ENCODE measurements at regions not wholly inside any gene's neighbourhood (a gene's known extent, or its start where the extent isn't known, plus 50 kb on each side); places are given as distances from the start of the nearest gene placed in this dataset.
"Not testable (repeated sequence)": the region's sequence is repeated elsewhere in the genome, so short reads cannot be mapped to it uniquely, and the experiment has no call there.

DNA sequence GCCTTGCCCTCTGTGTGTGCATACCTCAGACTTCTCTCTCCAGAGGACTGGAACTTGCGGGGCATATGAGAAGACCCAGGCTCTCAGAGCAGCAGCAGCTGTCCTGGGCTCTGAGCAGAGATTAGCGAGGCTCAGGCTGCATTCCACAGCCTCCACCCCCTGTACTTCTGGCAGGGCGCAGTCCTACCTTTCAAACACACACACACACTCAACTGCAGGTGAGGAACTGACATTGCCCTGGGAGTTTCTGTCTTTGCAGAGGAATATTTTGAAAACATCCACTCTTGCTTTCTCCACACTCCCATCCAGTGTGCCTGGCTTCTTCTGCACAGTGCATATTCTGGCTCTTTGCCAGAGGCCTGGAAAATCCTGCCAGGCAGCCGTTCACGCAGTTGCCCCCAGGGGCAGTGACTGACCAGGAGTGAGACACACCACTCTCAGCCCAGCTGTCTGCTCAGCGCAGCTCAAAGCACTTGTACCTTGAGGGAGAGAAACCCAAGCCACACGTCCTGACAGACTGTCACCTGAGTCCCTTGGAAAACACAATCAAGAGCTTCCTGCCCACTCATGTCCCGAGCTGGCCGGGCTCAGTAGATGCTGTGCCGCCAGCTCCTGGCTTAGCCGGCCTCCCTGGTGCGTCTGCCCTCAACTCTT lies 460.8 kb downstream of the RNF144A start:
- peak; percentile 38 to 46 for DNase-seq

DNA sequence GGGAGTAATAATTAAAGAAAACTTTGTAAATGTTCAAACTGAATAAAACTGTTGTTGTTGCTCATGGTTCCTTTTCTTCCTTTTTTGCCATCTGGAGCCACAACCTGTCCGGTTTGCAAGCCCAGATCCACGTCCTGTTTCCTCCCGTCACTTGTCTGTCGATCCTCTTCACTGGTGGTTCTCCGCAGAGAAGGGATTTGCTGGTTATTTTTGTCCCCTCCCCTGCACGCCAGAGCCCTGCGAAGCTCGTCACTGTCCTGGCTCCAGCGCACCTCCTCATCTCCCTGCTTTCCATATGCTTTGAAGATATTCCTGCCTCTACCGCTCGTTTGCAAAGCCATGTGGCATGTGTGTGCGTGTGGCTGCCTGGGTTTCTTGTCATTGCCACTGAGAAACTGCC lies 461.4 kb downstream of the RNF144A start:
- DNase-seq = no peak

DNA sequence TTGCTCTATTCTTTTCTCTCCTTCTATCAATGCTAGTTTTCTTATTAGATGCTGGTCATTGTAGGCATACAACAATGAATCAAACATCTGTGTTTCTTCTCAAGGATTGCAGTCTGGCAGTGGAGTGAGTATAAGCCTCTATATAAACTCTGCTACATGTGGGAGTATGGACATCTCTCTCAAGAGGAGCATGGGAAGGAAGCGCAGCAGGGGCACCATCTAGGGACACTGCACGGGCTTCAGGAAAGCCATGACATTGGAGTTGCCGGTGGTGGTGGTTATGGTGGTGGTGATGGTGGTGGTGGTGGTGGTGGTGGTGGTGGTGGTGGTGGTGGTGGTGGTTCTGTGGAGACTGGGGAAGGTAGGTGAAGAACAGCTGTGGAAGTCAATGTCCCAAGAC lies 462.6 kb downstream of the RNF144A start:
- no peak for DNase-seq

DNA sequence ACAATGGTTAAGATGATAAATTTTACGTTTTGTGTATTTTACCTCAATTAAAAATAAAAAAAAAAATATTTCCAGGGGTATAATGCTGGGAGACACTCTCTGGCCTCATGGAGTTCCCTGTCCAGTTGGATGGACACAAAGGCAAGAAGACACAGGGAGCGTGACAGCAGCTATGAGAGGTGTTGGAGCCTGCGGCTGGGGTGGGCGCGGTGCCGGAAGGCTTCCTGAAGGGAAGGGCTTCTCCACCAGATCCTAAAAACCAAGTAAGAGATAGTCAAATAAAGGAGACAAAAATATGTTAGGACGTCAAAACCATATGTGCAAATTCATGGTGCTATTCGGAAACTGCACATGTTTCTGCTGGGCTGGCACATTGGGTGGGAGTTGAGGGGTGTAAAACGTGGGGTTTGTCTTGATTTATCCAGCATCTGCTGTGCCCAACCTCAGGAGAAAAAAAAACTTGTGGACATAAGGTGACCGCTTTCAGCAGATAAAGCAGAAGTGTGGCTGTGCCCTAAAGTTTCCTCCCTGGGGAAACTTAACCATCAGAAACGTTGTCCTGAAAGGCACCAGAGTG lies 467.6 kb downstream of the RNF144A start:
- DNase-seq = no peak

DNA sequence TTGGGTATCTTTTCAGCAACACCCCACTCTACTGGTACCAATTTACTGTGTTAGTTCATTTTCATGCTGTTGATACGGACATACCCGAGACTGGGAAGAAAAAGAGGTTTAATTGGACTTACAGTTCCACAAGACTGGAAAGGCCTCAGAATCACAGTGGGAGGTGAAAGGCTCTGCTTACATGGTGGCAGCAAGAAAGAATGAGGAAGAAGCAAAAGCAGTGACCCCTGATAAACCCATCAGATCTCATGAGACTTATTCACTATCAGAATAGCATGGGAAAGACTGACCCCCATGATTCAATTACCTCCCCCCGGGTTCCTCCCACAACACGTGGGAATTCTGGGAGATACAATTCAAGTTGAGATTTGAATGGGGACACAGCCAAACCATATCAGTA lies 473.1 kb downstream of the RNF144A start:
- DNase-seq = not testable (repeated sequence)

DNA sequence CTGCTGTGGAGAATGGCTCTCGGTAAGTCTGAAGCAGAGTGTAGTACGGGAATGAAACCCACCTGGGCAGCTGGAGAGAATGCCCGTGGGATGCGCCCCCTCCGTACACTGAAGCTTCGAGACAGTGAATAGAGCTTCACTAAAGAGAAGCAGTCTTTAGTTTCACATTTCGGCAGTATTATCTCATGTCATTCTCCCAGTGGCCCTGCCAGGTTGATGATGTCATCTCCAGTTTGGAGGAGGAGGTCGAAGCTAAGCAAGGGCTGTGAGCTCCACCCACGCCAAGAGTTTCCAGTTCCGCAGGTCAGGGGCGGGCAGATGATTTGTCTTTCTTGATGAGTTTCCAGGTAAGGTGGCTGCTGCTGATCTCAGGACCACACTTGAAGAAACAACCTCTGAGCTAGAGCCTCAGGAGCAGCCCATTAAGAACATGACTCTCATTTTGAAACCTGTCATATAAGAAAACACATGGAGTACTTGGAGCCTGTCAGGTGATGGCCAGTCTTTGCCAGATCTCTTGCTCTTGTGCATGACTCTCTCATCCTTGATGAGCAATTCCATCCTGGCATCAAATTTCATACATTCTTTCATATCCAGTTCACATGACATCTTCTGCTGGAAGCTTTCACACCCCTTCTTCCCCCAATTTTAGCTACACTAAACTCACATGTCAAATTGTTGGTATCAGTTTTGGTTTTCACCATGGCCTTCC lies 475.0 kb downstream of the RNF144A start:
- DNase-seq = no peak

DNA sequence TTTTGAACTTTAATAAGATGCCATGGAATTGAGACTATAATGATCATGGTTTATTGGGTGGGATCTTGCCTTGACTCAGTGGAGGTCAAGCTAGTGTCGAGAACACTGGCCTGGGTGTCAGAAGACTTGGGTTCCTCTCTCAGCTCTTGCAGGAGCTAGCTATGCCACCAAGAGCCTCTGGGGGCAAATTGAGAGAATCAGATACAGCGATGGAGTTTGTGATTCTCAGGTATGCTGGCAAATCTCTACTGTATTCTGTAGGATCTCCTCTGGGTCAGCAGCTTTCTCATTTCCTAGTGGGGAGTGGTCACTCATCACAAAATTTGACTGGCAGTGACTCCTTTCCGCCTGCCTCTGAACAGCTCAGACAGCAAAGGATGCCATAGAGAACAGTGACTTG lies 477.0 kb downstream of the RNF144A start:
- DNase-seq = no peak

DNA sequence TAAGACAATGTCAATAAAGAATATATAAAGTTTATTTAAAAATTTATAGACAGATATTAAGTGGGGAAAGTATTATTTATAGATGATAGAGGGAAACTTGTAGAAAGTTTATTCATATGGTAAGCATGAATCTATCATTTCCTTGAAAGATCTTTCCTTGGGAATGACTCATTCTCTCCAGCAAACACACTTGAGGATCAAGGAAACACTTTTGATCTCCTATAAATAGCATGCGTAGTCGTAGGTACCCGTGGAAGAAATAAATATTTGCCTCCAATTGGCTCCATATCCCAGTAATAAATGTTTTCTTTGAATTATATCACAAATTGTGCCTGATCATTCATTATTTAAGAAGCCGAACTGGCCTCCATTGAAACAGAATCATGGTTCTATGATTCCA lies 483.4 kb downstream of the RNF144A start:
- DNase-seq = no peak

DNA sequence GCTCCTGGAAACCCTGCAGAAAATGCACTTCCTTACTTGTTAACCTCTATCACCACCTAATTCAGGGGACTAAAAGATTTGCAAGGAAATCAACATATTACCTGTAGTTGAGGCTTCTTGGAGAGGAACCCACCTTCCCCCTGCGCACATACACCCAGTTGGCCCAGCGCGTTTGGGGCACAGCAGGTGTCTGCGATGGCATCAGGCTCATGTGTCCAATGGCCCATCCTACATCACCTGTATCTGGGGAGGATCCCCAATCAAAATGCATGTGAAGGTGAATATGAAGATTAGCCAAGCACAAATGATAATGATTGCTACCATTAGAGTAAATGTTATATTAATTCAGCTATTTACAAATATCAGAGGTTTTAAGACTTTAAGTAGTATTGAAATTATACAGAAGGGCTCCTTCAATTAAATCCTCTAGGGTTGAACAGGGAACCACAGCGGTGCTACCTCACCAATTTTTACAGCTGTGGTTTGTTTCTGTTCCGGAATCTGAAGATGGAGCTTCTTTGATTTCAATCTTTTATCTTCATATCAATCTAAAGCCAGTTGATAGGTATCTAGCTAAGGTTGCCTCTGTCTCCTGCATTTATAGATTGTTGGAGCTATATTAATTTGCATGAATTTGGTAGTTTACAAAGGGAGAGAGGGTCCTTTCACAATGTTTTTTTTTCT lies 486.0 kb downstream of the RNF144A start:
- no peak for DNase-seq

DNA sequence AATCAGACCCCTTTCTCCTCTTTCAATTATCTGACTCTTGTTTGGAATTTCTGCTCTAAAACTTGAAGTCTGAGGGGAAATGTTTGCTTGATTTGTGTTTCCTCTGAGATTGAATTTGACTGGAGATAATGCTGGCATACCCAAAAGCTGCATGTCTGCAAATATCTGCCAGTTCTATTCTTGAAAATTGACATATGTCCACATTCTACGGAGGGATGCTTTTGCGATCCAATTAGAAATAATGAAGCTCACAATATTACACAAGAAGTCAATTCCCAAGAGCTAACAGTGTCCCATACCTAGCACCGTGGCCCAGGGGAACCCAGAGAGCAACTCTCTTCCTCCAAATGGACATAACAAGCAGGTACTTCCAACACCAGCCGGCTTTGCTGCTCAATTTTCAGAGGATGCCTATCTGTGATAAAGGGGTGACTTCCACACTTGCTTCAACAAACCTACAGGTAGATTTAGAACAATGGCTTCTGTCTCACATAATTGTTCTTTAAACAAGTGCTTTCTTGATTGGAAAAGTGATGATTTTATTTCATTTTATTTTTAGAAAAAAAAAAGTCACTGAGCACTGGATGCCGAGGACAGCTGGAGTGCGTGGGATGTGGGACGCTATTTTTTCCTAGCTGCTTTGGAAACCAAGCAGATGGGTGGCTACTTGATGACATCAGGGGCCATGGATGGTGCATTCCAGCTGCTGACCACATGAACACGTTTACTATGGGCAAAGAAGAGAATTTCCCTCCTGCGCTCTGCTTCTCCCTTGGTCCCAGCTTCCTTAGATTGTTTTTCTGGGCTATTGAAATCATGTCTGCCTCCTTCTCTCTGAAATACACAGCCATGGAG lies 488.9 kb downstream of the RNF144A start:
- no peak for DNase-seq

DNA sequence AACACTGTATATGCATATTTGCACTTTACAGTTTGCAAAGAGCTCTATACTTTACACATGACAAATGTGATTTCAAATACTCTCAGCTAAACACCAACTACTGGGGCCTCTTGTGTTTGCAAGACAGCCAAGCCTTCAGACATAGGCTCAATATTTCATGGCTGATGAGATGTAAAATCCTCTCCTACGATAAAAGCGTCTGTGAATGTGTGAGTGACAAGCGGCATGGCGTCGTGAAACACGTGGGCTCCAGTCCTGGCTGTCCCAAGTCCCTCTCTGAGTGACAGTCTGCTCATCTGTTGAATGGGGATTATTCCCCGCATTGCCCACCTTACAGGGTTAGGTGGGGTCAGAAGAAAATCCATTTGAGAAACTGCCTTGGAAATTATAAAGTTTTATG lies 489.8 kb downstream of the RNF144A start:
- DNase-seq = no peak

DNA sequence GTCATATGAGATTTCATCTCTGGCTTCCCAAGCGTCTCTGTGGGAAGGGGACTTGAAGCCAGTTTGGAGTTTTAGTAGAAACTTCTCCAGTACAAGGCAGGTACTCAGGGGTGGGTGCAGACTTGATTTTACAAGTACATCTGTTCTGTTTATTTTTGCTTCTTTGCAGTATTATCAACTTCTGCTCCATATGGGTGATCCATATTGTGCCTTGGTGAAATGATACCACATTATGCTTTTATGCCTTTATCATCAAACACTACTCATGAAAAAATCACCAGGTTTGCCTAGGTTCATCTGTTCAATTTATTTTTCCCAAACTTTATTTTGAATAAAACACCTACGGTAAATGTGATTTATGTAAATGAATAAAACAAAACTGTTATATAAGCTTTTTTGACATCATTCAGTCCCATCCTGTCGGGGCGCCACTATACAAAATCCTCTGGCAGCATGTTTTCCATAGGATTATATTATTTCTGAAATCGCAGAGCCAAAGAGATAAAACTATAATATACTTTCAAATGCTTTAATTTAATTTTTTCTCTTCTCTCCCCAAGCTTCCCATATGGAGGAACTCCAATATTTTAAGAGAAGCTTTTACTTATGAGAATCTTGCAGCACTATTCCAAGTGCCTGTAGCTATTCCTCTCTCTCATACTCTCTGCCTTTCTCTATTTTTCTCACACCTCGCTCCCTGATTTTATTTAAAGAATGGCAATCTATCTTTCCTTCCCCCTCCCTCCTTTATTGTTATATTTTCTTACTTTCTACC lies 490.9 kb downstream of the RNF144A start:
- DNase-seq = no peak

DNA sequence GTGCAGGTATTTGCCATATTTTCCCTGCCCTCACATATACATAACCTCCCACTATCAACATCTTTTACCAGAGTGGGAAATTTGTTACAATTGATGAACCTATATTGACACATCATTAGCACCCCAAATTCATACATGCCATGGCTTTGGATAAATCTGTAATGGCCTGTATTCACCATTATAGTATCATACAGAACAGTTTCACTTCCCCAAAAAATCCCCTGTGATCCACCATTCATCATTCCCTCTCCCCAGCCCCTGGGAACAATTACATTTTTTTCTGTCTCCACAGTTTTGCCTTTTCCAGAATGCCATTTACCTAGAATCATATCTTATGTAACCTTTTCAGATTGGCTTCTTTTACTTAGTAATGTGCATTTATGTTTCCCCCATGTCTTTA lies 494.5 kb downstream of the RNF144A start:
- no peak for DNase-seq

DNA sequence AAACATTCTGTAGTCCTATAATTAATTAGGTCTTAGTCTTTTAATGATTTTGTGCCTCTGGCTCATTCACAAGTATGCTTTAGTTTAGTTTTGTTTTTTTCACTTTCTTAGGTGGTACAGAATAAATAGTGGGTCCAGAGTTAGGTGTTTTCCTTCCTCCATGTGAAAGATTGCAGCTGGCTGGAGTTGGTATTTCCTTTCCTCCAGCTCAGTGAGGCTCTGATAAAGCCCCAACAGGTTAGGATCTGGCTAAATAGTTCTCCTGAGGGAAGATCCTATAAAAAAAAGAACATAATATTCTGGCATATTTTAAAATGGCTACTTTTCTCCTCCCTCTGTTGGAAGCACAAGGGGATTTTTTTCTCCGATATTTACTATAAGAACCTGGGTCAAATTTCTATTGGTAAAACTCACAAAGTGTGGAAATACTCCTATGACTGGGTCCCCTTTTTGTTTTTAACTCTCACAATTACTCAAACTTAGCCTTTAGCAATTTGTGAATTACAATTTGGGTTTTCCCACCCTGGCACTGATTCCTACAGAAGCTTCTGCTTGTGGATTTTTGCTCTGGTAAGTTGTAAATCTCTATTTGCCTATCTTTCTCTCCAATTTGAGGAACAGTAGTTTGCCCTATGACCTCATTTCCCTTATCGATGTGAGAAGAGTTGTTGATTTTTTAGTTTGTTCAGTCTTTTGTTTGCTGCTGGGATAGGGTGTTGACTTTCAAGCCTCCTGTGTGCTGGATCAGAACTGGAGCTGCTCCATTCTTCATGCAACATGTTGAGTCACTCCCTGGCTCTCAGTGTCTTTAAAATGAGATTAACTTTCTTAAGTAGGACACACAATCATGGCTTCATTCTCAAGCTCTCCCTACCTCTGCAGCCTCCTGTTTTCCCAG lies 500.9 kb downstream of the RNF144A start:
- DNase-seq = no peak

DNA sequence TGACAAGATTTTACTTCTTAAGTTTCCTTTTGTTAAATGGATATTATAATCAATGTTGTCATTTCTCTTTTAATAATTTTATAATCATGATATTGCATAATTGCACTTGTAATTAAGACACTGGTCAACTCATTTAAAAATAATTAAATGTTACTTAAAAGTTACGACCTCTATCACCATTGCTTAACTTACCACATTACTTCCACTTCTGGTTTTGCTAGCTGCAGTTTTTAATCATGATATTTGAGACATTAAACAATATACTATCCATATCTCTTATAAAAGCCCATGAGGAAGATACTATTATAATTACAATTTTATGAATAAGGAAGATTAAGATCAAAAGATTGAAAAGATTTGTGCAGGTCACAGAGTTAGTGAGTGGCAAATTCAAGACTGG lies 502.0 kb downstream of the RNF144A start:
- DNase-seq = no peak

DNA sequence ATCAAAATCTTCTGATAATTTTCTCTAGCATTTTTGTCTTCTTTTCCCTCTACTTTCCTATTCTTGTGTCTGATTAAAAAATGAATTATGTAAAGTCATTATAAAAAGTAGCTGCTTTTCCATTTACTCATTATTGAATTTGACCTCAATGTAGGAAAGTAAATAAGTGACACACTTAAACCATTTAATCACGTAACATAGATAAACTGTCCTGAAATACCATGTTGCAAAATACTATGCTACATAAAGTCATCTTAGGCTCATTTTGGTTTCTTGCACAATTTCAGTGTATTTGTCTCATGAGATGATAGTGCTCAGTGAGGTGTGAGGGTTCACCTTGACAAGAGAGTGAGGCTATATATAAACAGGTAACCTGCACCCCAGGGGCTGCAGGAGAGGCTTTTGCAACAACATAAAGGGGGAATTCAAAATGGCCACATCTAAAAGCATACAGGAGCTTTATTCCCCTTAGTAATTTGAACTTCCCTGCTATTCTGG lies 502.7 kb downstream of the RNF144A start:
- DNase-seq = no peak

DNA sequence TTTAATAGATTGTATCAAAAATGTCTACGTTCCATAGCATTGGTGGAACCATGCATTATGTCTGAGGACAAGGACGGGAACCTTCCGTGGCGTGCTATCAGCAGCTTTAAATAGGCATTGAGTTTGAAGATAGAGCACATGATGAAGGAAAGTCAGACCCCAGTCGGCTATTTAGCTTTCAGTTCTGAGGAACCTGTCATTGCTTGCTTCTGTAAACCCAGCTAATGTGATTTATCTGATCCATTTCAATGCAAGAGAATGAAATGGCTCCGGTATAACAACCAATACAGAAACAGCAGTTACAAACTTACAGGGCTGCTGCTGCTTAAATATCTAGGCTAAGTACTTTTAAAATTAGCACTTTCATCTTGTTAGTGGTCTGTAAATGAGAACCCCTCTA lies 503.3 kb downstream of the RNF144A start:
- no peak for DNase-seq

DNA sequence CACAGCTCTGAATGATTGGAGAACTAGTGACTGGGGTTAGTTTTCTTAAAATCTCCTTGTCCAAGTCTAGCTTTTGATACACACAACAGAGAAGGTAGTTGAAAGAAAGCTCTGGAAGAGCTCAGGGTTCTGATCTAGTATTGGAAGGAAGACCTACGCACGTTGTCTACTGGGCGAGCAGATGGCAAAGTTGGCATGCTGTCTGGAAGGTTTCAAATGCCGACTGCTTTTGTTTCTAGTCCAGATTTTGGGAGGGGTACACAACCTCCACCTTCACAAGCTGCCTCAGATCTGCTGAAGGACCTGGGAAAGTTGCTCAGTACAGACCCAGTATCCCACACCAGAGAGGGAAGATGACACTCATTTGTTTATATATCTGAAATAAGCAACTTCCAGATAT lies 507.3 kb downstream of the RNF144A start:
- DNase-seq = no peak

DNA sequence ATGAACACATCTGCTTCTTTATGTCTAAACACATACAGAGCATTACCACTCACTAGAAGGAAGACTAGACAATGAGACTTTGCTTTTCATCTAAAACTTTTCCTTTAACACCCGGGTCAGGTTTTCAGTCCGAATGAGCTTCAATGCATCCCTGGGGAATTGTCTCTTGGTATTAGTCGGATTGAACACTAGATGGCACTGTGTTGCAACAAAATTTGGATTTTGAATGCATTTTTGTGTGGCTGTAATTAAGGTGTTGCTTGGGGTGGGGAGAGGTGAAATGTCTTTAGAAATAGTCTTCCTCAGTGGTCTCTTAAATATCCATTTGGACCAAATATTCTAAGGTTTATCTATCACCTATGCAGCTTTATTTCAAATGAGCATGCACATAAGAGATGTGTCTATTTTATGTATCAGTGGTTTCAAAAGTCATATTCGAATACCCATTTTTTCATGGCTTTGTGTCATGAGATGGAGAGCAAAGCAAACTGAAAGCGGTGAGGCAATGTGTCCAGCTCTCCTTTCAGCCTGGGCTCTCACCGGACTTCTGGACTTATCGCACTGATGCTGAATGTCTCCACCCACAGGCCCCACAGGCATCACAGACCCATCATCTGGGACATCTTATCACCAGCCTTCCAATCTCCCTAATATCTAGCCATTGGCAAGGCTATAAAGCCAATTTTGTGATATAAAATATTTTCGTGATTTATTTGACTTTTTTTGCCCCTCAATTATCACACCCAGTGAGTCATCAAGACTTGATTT lies 510.3 kb downstream of the RNF144A start:
- peak; percentile 45 to 56 for DNase-seq

All from right lung (tissue), 2 donors.